ENCODE measurements at regions not wholly inside any gene's neighbourhood (a gene's known extent, or its start where the extent isn't known, plus 50 kb on each side); places are given as distances from the start of the nearest gene placed in this dataset.
"Not testable (repeated sequence)": the region's sequence is repeated elsewhere in the genome, so short reads cannot be mapped to it uniquely, and the experiment has no call there.

- no peak for DNase-seq
These were observed 232.9 kb upstream of the RUNX1 start for GRCh38 chr21:35281956-35282355.

- DNase-seq, result no peak
These were observed 231.1 kb upstream of the RUNX1 start for GRCh38 chr21:35280231-35280630.

GRCh38 chr21:35275776-35276175 is 226.7 kb upstream of the RUNX1 start:
- no peak for DNase-seq

GRCh38 chr21:35274923-35275322 is 225.8 kb upstream of the RUNX1 start:
- DNase-seq, result no peak

- DNase-seq, result no peak
These were observed 225.0 kb upstream of the RUNX1 start for GRCh38 chr21:35274090-35274489.

GRCh38 chr21:35273333-35273732 is 224.2 kb upstream of the RUNX1 start:
- no peak for DNase-seq

GRCh38 chr21:35271344-35272118 is 222.4 kb upstream of the RUNX1 start:
- DNase-seq, result not testable (repeated sequence)

- no peak for DNase-seq
These were observed 219.7 kb upstream of the RUNX1 start for GRCh38 chr21:35268817-35269216.

- no peak for DNase-seq
These were observed 219.2 kb upstream of the RUNX1 start for GRCh38 chr21:35268261-35268660.

GRCh38 chr21:35266546-35266945 is 217.4 kb upstream of the RUNX1 start:
- no peak for DNase-seq

- no peak for DNase-seq
These were observed 216.2 kb upstream of the RUNX1 start for GRCh38 chr21:35265170-35265877.

- DNase-seq, result no peak
These were observed 210.4 kb upstream of the RUNX1 start for GRCh38 chr21:35259457-35259856.

GRCh38 chr21:35258521-35258920 is 209.4 kb upstream of the RUNX1 start:
- DNase-seq, result no peak

GRCh38 chr21:35257413-35257812 is 208.3 kb upstream of the RUNX1 start:
- DNase-seq, result peak; percentile 77

- DNase-seq, result peak; percentile 73
These were observed 207.4 kb upstream of the RUNX1 start for GRCh38 chr21:35256468-35256988.

GRCh38 chr21:35254765-35255138 is 205.7 kb upstream of the RUNX1 start:
- DNase-seq, result no peak

GRCh38 chr21:35254006-35254764 is 205.1 kb upstream of the RUNX1 start:
- DNase-seq, result peak; percentile 8

GRCh38 chr21:35252831-35253230 is 203.7 kb upstream of the RUNX1 start:
- no peak for DNase-seq

- no peak for DNase-seq
These were observed 200.5 kb upstream of the RUNX1 start for GRCh38 chr21:35249636-35250035.

- DNase-seq, result no peak
These were observed 196.8 kb upstream of the RUNX1 start for GRCh38 chr21:35245879-35246278.

GRCh38 chr21:35244514-35244913 is 195.4 kb upstream of the RUNX1 start:
- DNase-seq, result no peak

- no peak for DNase-seq
These were observed 194.1 kb upstream of the RUNX1 start for GRCh38 chr21:35243171-35243570.

GRCh38 chr21:35239811-35240219 is 190.7 kb upstream of the RUNX1 start:
- no peak for DNase-seq
